OCI-M2 (cell line): ENCODE measurements at regions not wholly inside any gene's neighbourhood (a gene's known extent, or its start where the extent isn't known, plus 50 kb on each side); places are given as distances from the start of the nearest gene placed in this dataset.

Experiments used
- DNase-seq: peaks from one replicate; lab custom pipeline; 2025; ENCODE audit not compliant: unreplicated experiment; lab: John Stamatoyannopoulos, UW

DNA sequence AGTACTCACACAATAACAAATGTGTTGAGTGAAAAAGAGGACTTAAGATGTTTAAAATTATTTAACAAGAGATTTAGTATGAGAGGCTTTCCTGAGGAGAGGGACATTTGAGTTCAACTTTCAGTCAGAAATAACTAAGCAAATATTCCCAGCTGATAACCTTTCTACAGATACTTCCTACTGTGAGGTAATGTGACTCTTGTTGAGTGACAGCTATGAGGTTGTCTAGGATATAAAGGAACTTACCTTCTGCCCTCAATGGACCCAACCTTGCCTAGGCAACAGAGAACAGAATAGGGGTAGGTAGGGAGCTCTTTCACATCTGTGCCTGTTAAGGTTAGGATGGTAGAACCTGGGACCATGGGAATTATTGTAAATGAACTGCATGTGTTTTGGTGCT lies 54.7 kb downstream of the GLUD2 start:
- DNase-seq: no peak

DNA sequence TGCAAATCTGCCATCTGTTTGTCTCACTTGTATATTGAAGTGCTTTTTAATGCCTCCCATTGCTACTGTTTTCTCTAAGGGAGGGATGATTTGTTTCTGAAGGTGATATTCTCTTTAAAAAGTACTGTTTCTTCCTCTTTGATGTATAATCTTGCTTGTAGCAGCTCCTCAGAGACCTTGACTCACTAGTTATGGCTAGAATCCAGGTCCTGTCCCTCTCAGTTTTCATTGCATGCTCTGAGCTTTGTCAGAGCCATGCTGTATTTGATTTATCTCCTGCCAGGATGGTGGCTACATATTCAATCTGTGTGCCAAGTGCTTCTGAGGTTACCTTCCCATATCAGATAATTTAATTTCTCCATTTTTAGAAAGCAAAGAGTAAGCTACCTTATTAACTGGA lies 56.0 kb downstream of the GLUD2 start:
- DNase-seq: no peak

DNA sequence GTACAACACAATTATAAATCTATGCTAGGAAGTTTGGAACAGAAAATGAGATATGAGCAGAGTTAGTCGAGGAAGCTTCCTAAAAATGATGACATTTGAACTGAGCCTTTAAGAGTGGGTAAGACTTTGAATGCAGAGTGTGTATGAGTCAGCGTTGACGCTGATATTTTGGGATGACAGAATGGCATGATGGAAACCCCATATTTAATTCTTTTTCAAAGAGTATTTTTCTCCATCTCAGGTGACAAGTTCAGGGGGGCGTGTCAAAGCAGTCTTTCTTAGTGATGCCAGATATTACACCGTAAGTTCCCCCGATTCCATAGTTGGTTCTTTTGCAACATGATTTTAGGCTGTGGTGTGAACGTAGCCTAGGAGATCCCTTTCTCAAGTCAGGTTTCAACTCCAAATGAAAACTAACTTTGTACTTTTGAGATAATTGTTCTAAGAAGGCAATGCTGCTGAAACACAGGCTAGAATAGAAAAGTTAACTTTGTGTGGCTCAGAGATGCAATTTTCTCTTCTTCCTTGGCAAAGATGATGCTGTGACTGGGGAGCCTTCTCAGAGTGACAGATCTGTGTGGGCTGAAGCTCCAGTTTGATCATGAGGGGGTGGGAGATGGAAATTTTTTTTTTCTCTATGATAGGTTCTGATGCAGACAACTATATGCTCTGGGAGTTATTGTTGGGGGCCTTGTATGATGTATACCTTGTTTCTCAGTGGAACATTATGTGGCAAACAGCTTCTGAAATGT lies 59.2 kb downstream of the GLUD2 start:
- DNase-seq: no peak

DNA sequence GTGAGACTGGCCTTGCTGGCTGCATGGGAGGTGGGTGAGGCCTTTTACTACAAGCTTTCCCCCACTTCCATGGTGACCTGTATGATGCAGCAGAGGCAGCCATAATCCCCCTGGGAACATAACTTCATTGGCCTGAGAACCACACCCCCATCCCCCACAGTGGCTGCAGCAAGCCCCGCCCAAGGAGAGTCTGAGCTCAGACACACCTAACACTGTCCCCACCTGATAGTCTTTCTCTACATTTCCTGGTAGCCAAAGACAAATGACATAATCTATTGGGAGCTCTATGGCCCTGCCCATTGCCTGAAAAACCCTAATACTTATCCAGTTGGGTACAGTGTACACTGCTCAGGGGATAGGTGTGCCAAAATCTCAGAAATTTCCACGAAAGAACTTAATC lies 62.6 kb downstream of the GLUD2 start:
- DNase-seq: no peak

DNA sequence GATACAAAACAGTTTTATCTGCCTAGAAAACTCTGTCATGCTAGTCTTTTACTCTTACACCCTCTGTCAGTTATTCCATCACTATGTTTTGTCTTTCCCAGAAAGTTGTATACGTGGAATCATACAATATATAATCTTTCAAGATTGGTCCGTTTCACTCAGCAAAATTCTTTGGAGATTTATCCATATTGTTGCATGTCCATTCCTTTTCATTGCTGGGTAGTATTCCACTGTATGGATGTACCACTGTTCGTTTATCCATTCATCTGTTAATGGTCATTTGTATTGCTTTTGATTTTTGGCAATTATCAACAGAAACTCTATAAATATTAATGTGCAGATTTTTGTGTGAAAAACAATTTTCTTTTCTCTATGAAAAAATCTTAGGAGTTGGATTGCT lies 63.1 kb downstream of the GLUD2 start:
- no peak for DNase-seq

DNA sequence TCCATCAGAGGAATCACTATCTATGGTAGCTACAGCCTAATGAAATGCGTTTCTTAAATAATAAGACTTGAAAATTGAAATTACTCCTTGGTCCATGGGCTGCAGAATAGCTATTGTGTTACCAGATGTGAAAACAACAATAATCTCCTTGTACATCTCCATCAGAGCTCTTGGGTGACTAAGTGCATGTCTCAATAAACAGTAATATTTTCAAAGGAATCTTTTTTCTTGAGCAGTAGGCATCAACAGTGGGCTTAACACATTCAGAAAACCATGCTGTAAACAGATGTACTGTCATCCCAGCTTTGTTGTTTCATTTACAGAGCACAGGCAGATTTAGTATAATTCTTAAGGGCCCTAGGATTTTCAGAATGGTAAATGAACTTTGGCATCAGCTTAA lies 67.3 kb downstream of the GLUD2 start:
- no peak for DNase-seq

DNA sequence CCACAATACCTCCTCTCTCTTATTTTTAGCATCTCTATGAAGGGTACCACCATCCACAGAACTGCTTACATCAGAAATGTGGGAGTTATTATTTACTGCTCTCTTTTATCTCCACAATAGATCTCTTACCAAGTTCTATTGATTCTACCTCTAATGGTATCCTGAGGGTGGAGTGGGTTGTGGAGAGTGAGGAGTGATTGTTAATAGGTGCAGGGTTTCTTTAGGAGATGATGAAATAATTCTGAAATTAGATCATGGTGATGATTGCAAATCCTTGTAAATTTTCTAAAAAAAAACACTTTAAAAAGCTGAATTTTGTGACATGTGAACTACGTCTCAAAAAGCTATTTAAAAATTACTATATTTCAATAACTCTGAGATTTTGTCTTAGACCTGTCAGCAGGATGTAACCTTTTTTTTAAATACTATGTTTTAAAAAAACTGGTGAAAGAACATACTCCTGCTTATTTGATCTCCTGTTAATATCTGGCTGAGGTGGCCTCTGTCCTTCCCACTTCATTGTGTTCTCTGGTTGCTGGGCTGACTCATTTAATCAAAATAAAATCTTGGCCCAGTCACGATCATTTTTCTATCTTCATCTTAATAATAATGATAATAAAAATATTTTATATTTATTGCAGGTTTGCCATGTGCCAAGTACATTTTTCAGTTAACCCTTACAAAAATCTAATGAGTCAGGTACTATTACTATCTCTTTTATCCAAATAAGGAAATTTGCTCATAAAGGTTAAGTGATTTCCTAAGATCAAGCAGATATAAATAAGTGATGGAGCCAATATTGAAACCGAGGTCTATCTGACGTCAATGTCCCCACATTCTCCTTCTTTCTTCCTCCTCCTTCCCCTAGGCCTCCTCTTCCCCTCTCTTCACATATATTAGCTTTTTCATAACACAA lies 73.5 kb downstream of the GLUD2 start:
- DNase-seq: no peak

DNA sequence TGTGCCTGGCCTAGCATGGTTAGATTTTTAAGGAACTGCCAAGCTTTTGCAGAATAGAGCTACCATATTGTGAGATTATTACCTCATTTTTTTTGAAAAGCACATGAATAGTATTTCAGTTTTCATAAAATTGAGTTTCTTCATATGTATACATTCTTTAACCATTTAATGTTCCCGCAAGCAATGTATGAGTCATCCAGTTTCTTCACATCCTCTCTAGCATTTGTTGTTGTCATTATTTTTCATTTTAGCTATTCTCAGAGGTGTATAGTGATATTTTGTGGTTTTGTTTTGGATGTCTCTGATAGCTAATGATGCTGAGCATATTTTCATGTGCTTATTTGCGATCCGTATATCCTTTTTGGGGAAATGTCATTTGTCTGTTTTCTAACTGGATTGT lies 74.9 kb downstream of the GLUD2 start:
- DNase-seq: no peak

DNA sequence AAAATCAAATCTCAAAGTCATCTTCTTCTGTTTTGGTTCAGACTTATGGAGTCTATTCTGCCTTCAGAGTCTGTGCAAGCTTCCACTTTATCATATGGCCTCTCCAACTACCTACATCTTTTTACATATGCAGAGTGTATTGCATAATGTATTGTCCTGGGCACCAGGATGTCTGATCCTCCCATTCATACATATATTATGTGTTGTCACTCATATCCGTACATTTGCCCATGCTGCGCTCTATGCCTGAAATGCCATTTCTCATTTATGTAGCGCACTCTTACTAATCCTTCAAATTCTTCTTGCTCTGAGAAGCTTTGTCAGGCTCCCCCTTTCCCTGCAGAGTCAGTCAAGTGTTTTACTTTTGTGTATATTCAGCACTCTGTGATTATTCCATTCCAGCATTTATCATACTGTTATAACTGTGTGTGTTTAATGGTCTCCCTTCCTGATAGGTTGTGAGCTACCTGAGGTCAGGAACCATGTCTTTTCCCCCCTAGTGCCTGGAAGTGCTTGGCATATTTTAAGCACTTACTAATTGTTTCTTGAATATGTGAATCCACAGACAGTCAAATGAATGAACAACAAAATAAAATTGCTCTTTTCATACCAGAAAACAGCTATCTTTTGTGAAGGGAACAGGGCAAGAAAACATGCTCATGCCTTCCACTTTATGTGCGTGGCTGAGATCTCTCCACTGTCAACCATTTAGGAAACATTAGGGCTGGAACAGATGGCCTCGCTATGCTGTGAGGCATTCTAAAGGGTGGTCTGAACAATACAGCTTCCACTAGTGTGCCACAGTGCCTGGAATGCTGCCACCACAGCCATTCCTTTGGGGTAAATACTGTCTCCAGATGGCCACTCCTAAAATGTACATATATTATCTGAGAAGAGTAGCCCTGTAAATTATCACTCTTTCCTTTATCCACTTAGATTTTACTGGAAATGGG lies 81.8 kb downstream of the GLUD2 start:
- DNase-seq: no peak

DNA sequence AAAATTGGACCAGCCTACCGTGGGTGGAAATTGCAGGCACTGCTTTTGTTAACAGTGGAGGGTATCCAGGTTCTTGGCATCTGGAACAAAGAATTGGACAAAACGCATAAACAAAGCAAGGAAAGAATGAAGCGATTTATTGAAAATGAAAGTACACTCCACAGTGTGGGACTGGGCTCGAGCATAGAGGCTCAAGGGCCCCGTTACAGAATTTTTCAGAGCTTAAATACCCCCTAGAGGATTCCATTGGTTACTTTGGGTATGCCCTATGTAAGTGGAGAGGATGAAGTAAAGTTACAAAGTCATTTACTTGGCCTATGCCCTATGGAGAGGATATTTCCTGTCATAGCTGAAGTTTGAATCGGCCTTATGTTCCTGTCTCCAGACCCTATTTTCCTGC lies 85.3 kb downstream of the GLUD2 start:
- DNase-seq: no peak

DNA sequence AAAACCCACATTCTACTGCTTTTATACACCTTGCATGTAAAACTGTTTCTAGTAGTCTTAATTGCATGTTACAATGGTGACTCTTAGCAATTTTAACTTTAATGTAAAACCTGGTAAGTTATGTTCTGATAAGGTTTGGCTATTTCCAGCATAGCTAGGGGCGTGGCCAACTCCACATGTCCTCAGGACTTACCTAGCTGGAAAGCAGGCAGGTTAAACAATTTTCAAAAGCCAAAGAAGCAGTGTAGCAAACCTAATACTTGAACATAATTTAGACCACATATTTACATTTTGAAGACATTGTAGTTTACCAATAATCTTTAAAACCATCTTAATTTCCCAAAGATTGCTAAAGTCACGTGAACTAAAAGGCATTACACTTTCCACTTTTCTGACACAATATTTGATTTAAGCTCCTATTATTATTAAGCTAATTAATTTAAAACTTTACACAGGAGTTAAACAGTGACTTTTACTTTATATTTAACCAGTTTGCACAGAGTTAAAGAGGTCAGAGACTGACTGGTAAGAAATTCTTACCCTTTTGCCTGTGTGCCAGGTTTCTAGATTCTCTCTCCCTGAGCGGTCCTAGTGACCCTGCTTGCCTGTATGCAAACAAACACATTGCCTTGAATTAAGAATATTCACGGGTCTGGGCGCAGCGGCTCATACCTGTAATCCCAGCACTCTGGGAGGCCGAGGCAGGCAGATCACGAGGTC lies 88.2 kb downstream of the GLUD2 start:
- no peak for DNase-seq

DNA sequence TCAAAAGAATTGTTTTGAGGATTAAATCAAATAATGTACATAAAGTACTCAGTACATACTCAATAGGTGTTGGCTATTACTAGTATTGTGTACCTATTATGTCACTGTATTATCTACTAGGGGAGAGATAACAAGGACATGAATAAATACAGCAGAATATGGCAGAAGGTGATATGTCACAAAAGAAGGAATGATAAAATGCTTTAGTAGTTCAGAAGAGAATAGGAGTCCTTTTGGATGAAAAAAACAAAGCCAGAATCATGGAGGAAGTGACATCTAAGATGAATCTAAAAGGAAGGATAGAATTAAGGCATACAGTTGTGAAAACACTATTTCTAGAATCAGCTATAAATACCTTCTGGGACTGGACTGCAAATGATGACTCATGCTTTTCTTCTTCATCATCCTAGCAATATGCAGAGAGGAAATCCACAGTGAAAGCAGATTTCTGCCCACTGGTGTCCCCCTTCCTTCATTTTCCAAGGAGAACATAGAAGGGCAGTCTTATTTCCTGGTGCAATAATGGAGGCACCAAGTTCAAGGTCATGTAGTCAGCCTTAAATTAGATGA lies 98.7 kb downstream of the GLUD2 start:
- DNase-seq: no peak

DNA sequence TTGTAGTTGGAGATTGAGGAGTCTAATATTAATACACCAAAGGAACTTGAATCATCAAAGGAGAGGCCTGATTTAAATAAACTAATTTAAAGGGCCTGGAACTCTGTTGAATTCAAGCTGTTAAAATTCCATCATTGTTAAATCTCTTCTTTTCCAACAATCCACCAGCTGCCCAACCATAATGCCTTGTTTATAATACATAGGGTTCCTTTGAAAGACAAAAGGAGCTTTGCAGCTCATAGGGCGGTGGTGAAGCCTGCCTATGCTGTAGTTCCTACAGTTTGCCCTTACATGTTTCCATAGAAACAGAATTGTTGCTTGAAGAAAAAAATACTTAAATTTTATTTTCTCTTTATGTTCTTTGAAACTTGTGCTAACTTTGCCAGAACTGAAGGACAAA lies 102.8 kb downstream of the GLUD2 start:
- no peak for DNase-seq

DNA sequence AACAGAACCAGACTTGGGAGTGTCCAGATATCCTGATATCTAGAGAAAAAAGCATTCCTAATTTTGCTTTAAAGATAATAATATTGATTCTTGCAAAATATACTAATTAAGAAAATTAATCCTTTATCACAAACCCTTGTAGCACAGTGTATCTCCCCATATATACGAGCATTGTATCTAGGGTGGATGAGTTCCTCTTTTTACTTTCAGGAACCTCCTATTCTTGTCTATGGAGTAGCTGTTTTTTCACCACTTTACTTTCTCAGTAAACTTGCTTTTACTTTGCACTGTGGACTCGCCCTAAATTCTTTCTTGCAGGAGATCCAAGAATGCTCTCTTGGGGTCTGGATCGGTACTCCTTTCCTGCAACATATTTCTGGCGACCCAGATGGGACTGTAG lies 103.9 kb downstream of the GLUD2 start:
- no peak for DNase-seq

DNA sequence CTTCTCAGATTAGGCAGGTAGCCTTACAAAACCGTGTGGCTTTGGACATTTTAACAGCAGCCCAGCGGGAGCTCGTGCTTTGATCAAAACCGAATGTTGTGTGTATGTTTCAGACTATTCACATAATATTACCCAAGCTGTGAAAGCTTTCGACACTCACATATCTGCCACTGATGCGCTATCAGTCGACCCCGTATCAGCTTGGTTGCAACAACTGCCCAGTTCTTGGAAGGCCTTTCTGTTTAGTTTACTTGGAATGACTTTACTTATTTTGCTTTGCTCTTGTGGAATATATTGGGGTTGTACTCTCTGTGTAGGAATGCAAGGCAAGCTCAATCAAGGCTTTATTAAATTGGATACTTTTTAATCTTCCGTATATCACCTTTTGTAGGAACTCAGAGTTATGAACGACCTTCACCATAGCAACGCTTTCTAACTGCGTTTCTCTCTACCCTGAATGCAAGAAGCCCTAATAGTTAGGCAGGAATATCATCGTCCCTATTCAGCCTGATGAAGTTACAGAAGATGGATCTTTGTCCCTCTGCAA lies 107.5 kb downstream of the GLUD2 start:
- DNase-seq: no peak

DNA sequence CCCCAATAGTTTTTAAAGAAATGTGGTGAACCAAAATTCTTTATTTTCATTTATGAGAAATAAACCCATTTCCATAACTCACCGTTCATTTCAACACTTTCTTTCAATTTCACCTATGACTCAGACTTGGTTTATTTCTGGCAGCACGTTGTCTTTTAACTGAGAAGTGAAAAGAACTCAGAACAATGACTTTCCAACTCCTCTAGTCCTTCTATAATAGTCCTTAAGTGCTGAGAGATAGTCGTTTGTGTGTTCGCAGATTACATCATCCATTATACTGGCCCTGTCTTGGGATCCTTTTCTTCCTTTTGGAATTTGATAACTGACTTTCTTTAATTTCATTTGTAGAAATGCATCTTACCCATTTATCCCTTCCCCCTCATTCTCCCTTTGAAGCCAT lies 113.6 kb downstream of the GLUD2 start:
- no peak for DNase-seq

DNA sequence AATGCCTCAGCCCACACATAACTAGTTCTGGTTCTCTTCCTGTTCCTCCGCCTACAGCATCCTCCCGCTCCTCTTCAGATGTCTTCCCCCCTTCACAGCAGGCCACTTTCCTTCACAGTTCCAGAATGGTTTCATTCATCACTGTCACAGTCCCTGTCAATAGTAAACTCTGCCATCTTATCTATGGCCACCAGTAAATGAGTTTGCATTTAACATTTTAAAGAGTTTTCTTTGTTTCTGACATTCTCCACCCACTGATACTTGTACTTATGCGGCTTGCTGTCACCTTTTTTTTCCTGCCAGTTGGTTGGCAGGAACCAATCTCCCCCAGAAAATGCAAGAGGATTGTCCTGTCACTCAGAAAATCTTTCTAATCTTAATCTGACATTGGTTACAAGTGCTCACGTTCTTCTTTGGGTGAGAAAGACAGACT lies 114.1 kb downstream of the GLUD2 start:
- peak; percentile 10 for DNase-seq

DNA sequence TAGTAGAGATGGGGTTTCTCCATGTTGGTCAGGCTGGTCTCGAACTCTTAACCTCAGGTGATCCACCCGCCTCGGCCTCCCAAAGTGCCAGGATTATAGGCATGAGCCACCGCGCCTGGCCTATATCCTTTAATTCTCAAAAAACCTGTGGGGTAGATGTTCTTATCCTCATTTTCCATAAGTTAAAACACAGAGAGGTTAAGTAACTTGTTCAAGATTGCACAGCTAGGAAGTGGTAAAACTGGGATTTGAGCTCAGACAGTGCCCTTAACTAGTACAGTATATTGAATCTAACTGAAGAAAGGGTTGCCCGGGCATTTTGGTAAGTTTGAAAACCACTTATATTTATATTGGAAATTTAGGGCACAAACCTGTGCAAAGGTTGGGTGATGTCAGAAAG lies 116.0 kb downstream of the GLUD2 start:
- no peak for DNase-seq

DNA sequence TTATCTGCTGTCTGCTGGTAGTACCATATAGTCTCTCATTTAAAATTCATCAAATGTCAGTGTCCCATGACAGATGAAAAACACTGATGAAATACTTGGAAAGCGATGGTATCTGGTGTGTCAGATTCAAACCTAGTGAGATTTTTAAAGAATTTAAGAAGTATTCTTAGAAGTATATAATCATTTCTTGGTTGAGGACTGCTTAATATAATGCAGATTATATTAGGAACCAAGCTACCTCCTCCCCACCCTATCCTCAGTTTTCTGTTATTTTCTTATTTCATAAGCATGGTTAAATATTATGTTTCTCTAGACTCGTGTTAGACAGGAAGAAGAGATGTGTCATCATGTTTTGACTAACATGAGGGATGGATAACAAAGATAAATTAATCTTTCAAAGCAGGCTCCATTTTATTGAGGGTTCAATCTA lies 118.5 kb downstream of the GLUD2 start:
- DNase-seq: no peak
